ENCODE measurements at regions not wholly inside any gene's neighbourhood (a gene's known extent, or its start where the extent isn't known, plus 50 kb on each side); places are given as distances from the start of the nearest gene placed in this dataset.

- WGBS, 2 experiments (ENCODE audit: extremely low coverage in 2 of 2, insufficient read length in 1 of 2) = no CpG with 5 or more reads among the region's 5 CpGs
- H4K5ac ChIP-seq (ENCODE audit: low read depth, low read length) = no peak overlapping the region
Observed at GRCh38 chr3:189393598-189393997, 221.8 kb downstream of the TPRG1 start.

More at GRCh38 chr3:189393598-189393997, 221.8 kb downstream of the TPRG1 start:
- no peak overlapping the region for H4K8ac ChIP-seq (ENCODE audit: low read depth in 2 of 2, low read length in 2 of 2)
- H3K4me3 ChIP-seq (ENCODE audit: insufficient read depth, low read depth, low read length) = no peak overlapping the region
- CTCF ChIA-PET = no interaction called here
- no peaks in the 10 kb centered on the region for H4K20me1 ChIP-seq (ENCODE audit: insufficient read depth, low read length)
- intact Hi-C loops (cut with micrococcal nuclease) (no loop called here), in situ Hi-C loops (cut with MboI; ENCODE audit: low sequenced_read_pairs) (no loop called here), dilution Hi-C loops (cut with HindIII; ENCODE audit: low sequenced_read_pairs, unreplicated experiment) (no loop called here)
- no peak overlapping the region for H3K14ac ChIP-seq (replicated peaks; ENCODE audit: low read depth, low read length)
- H3K36me3 ChIP-seq (ENCODE audit: control insufficient read depth, insufficient read depth, low read length) = no peaks in the 10 kb centered on the region
- DNase-seq (no peak), ATAC-seq (ENCODE audit: low read depth) (no peak)
- no peak overlapping the region for H3K23ac ChIP-seq (ENCODE audit: low read depth, low read length)
- H3K4me2 ChIP-seq (ENCODE audit: low read depth, low read length) = no peak overlapping the region
- H2AK5ac ChIP-seq (ENCODE audit: low read depth, low read length) = no peak overlapping the region
- no peak overlapping the region for H2BK5ac ChIP-seq (ENCODE audit: low read depth, low read length, poor library complexity, severe bottlenecking)
- no peak overlapping the region for H3K18ac ChIP-seq (ENCODE audit: low read depth, low read length)
- no TSS peak for BruUV-seq (replicated peaks)
- TF ChIP-seq SMC3 (IDR thresholded peaks at IDR 0.05; ENCODE audit: low read depth, low read length) = no peak
- TF ChIP-seq MAZ (IDR thresholded peaks at IDR 0.05; ENCODE audit: borderline replicate concordance, low read depth, low read length) = no peak
- no peak for TF ChIP-seq ELK1 (IDR thresholded peaks at IDR 0.05; ENCODE audit: borderline replicate concordance, low read depth, low read length)
- no peak for TF ChIP-seq MAFK (IDR thresholded peaks at IDR 0.05; ENCODE audit: low read depth, low read length)
- peak; percentile 67 for TF ChIP-seq CEBPB (IDR thresholded peaks at IDR 0.05; ENCODE audit: low read depth, low read length)
- H3K56ac ChIP-seq (ENCODE audit: extremely low read depth, insufficient read depth, low read length) = no peak overlapping the region
- H3K27ac ChIP-seq (ENCODE audit: insufficient read depth, low read length) = no peak overlapping the region
- no peak overlapping the region for H2BK120ac ChIP-seq (ENCODE audit: low read depth, low read length)
- no peaks in the 10 kb centered on the region for H3K27me3 ChIP-seq (ENCODE audit: control insufficient read depth, insufficient read depth, low read length)
- H2AK9ac ChIP-seq (replicated peaks; ENCODE audit: low read depth, low read length, poor library complexity) = no peak overlapping the region
- no peaks in the 10 kb centered on the region for H3K9me1 ChIP-seq (ENCODE audit: insufficient read depth, low read length)
- H2BK15ac ChIP-seq (ENCODE audit: low read depth, low read length) = no peak overlapping the region
- H3K79me1 ChIP-seq (ENCODE audit: low read depth in 1 of 2, low read length in 2 of 2) = no peaks in the 10 kb centered on the region
- no peak overlapping the region for H4K91ac ChIP-seq (ENCODE audit: insufficient read depth, low read depth, low read length)
- H2AFZ ChIP-seq (replicated peaks; ENCODE audit: low read length, poor library complexity) = no peak overlapping the region
- no peak overlapping the region for H3K9ac ChIP-seq (ENCODE audit: low read depth, low read length)
- no peaks in the 10 kb centered on the region for H3K9me3 ChIP-seq (ENCODE audit: control insufficient read depth, insufficient read depth, low read length)
- no peak overlapping the region for H2BK20ac ChIP-seq (ENCODE audit: low read depth, low read length)
- no peak overlapping the region for H3K4ac ChIP-seq (ENCODE audit: low read depth, low read length)
- POLR2A ChIA-PET (ENCODE audit: unreplicated experiment) = no interaction called here
- H3K4me1 ChIP-seq (ENCODE audit: control insufficient read depth, insufficient read depth, low read length) = no peaks in the 10 kb centered on the region
